ENCODE measurements at regions not wholly inside any gene's neighbourhood (a gene's known extent, or its start where the extent isn't known, plus 50 kb on each side); places are given as distances from the start of the nearest gene placed in this dataset.

- TF ChIP-seq, protein P1, sequence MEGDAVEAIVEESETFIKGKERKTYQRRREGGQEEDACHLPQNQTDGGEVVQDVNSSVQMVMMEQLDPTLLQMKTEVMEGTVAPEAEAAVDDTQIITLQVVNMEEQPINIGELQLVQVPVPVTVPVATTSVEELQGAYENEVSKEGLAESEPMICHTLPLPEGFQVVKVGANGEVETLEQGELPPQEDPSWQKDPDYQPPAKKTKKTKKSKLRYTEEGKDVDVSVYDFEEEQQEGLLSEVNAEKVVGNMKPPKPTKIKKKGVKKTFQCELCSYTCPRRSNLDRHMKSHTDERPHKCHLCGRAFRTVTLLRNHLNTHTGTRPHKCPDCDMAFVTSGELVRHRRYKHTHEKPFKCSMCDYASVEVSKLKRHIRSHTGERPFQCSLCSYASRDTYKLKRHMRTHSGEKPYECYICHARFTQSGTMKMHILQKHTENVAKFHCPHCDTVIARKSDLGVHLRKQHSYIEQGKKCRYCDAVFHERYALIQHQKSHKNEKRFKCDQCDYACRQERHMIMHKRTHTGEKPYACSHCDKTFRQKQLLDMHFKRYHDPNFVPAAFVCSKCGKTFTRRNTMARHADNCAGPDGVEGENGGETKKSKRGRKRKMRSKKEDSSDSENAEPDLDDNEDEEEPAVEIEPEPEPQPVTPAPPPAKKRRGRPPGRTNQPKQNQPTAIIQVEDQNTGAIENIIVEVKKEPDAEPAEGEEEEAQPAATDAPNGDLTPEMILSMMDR (IDR thresholded peaks at IDR 0.05; ENCODE audit: poor library complexity, severe bottlenecking): no peak
- H3K9me3 ChIP-seq (ENCODE audit: severe bottlenecking): no peaks in the 10 kb centered on the region
- no peaks in the 10 kb centered on the region for H3K4me1 ChIP-seq (ENCODE audit: insufficient read depth, poor library complexity, severe bottlenecking)
- ATAC-seq (ENCODE audit: low read depth) (no peak), DNase-seq (ENCODE audit: low spot score) (no peak)
- no peak overlapping the region for H3K4me3 ChIP-seq (ENCODE audit: severe bottlenecking)
- H3K36me3 ChIP-seq (ENCODE audit: low read depth): no peaks in the 10 kb centered on the region
- H3K27me3 ChIP-seq (ENCODE audit: insufficient read depth, poor library complexity, severe bottlenecking): peaks cover 2% of the 10 kb centered on the region
- no peak overlapping the region for H3K27ac ChIP-seq (ENCODE audit: poor library complexity, severe bottlenecking)
Observed at GRCh38 chr2:239792405-239793084, 232.6 kb downstream of the NDUFA10 start.

GRCh38 chr2:239791526-239792404, 233.4 kb downstream of the NDUFA10 start:
- no peaks in the 10 kb centered on the region for H3K9me3 ChIP-seq (ENCODE audit: severe bottlenecking)
- H3K27me3 ChIP-seq (ENCODE audit: insufficient read depth, poor library complexity, severe bottlenecking): peaks cover 4% of the 10 kb centered on the region
- no peaks in the 10 kb centered on the region for H3K36me3 ChIP-seq (ENCODE audit: low read depth)
- TF ChIP-seq, protein P1 (IDR thresholded peaks at IDR 0.05; ENCODE audit: poor library complexity, severe bottlenecking): no peak
- ATAC-seq (ENCODE audit: low read depth): no peak
- H3K4me3 ChIP-seq (ENCODE audit: severe bottlenecking): no peak overlapping the region
- DNase-seq (ENCODE audit: low spot score): no peak
- H3K4me1 ChIP-seq (ENCODE audit: insufficient read depth, poor library complexity, severe bottlenecking): no peaks in the 10 kb centered on the region
- H3K27ac ChIP-seq (ENCODE audit: poor library complexity, severe bottlenecking): no peak overlapping the region

GRCh38 chr2:239790721-239791120, 234.4 kb downstream of the NDUFA10 start:
- DNase-seq (ENCODE audit: low spot score): no peak
- H3K27ac ChIP-seq (ENCODE audit: poor library complexity, severe bottlenecking): no peak overlapping the region
- TF ChIP-seq, protein P1 (IDR thresholded peaks at IDR 0.05; ENCODE audit: poor library complexity, severe bottlenecking): no peak
- no peak overlapping the region for H3K4me3 ChIP-seq (ENCODE audit: severe bottlenecking)
- H3K4me1 ChIP-seq (ENCODE audit: insufficient read depth, poor library complexity, severe bottlenecking): no peaks in the 10 kb centered on the region
- no peak for ATAC-seq (ENCODE audit: low read depth)
- H3K36me3 ChIP-seq (ENCODE audit: low read depth): no peaks in the 10 kb centered on the region
- H3K27me3 ChIP-seq (ENCODE audit: insufficient read depth, poor library complexity, severe bottlenecking): peaks cover 4% of the 10 kb centered on the region
- H3K9me3 ChIP-seq (ENCODE audit: severe bottlenecking): no peaks in the 10 kb centered on the region

- Histone ChIP-seq H3K27me3 (ENCODE audit: insufficient read depth, poor library complexity, severe bottlenecking) (peaks cover 4% of the 10 kb centered on the region), H3K9me3 (ENCODE audit: severe bottlenecking) (no peaks in the 10 kb centered on the region), H3K4me3 (ENCODE audit: severe bottlenecking) (no peak overlapping the region), H3K4me1 (ENCODE audit: insufficient read depth, poor library complexity, severe bottlenecking) (no peaks in the 10 kb centered on the region), H3K36me3 (ENCODE audit: low read depth) (no peaks in the 10 kb centered on the region), H3K27ac (ENCODE audit: poor library complexity, severe bottlenecking) (no peak overlapping the region)
- ATAC-seq (ENCODE audit: low read depth) (no peak), DNase-seq (ENCODE audit: low spot score) (no peak)
- TF ChIP-seq, protein P1 (IDR thresholded peaks at IDR 0.05; ENCODE audit: poor library complexity, severe bottlenecking): no peak
Observed at GRCh38 chr2:239790313-239790712, 234.8 kb downstream of the NDUFA10 start.
